BE2C (cell line): ENCODE measurements at regions not wholly inside any gene's neighbourhood (a gene's known extent, or its start where the extent isn't known, plus 50 kb on each side); places are given as distances from the start of the nearest gene placed in this dataset.

Experiments
- DNase-seq: peaks from one replicate; pipeline ENCODE4 v3.0.0-alpha.2; 2020
- H3K27me3 ChIP-seq: fragments of 250-450 bp; sonication (Bioruptor Pico); 2 replicates; pipeline ENCODE4 v1.5.1; 2020; ENCODE audit warnings: mild to moderate bottlenecking
- H3K36me3 ChIP-seq: fragments of 250-450 bp; sonication (Bioruptor Pico); 2 replicates; pipeline ENCODE4 v1.5.1; 2020; ENCODE audit warnings: mild to moderate bottlenecking
- H3K4me1 ChIP-seq: fragments of 250-450 bp; sonication (Bioruptor Pico); 2 replicates; pipeline ENCODE4 v1.5.1; 2020
- H3K4me3 ChIP-seq: 2 replicates; pipeline ENCODE4 v1.5.1; 2011; ENCODE audit warnings: low read depth, low read length
- H3K9me3 ChIP-seq: fragments of 250-450 bp; sonication (Bioruptor Pico); 2 replicates; pipeline ENCODE4 v1.5.1; 2020
- CTCF ChIP-seq: IDR thresholded peaks from 2 replicates; pipeline ENCODE4 v1.5.1; 2012; ENCODE audit warnings: mild to moderate bottlenecking, low read depth, low read length

GRCh38 chr7:54643064-54643463, 100.9 kb downstream of the VSTM2A start:
- H3K27me3 ChIP-seq: no peaks in the 10 kb centered on the region
- H3K4me3 ChIP-seq: no peak overlapping the region
- TF ChIP-seq CTCF: no peak
- H3K36me3 ChIP-seq: no peaks in the 10 kb centered on the region
- DNase-seq: no peak
- no peaks in the 10 kb centered on the region for H3K9me3 ChIP-seq
- no peaks in the 10 kb centered on the region for H3K4me1 ChIP-seq

DNA sequence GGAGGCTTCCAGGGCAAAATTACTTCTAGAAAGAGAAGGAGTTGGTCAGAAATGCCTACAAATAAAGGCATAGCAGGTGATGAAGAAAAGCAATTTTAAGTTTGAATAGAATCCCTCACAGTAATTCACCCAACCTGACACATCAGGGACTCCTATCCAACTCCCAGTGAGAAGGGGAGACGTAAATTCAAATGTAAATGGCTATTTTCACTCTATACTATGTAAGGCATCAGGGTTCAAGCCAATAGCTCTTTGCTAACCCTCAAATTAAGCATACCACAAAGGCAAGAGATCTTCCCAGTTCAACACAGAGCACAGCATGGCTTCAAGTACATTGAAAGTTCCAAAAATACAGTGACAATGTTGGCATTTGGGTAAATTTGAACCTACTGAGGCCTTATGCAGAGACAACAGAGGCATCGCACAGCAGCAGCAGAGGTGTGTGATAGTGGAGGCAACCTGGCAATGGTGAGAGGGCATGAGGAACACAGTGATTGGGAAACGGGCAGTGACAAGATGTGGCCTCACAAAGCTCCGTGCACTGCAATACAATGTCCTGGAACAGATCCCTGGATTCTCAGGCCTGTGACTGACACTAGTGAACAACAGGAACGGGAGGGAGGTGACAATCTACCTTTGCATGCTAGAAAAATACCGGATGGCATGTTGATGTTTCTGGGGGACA, 95.7 kb downstream of the VSTM2A start:
- Histone ChIP-seq H3K9me3 (no peaks in the 10 kb centered on the region), H3K4me3 (no peak overlapping the region), H3K4me1 (no peaks in the 10 kb centered on the region), H3K27me3 (no peaks in the 10 kb centered on the region), H3K36me3 (no peaks in the 10 kb centered on the region)
- DNase-seq: no peak
- TF ChIP-seq CTCF: no peak

DNA sequence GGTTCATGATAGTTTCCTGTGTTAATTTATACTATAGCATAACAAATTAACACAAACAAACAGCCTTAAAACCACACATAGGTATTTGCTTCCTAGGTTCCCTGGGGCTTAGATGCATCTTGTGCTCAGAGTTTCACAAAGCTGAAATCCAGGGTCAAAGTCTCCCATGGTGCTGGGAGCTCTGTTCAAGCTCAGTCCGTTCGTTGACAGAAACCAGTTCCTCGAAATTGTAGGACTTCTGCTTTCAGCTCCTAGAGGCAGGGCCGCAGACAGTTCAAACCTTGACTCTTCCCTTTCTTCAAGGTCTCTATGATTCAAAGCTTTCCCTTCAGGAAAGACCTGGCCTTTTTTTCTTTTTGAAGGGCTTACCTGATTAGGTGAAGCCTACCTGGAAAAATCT, 90.5 kb downstream of the VSTM2A start:
- no peak for TF ChIP-seq CTCF
- Histone ChIP-seq H3K4me1 (no peaks in the 10 kb centered on the region), H3K27me3 (no peaks in the 10 kb centered on the region), H3K4me3 (no peak overlapping the region), H3K9me3 (no peaks in the 10 kb centered on the region), H3K36me3 (no peaks in the 10 kb centered on the region)
- DNase-seq: no peak

GRCh38 chr7:54629771-54630170, 87.6 kb downstream of the VSTM2A start:
- no peak for TF ChIP-seq CTCF

GRCh38 chr7:54622696-54623309, 80.6 kb downstream of the VSTM2A start:
- Histone ChIP-seq H3K9me3 (no peaks in the 10 kb centered on the region), H3K27me3 (no peaks in the 10 kb centered on the region), H3K4me1 (no peaks in the 10 kb centered on the region), H3K36me3 (no peaks in the 10 kb centered on the region), H3K4me3 (no peak overlapping the region)
- no peak for DNase-seq
- 0 out of 2 replicates have a peak, but pooled peaks have one; percentile 7 for TF ChIP-seq CTCF

More at GRCh38 chr7:54629771-54630170, 87.6 kb downstream of the VSTM2A start:
- Histone ChIP-seq H3K36me3 (no peaks in the 10 kb centered on the region), H3K4me3 (no peak overlapping the region), H3K9me3 (no peaks in the 10 kb centered on the region), H3K4me1 (no peaks in the 10 kb centered on the region), H3K27me3 (no peaks in the 10 kb centered on the region)
- DNase-seq: no peak
